K562 (cell line): ENCODE measurements at regions not wholly inside any gene's neighbourhood (a gene's known extent, or its start where the extent isn't known, plus 50 kb on each side); places are given as distances from the start of the nearest gene placed in this dataset.

Source experiments
- ATAC-seq: fragments of 200-7000 bp; cut with Tn5 transposase; 3 replicates; pipeline ENCODE4 v1.9.1; 2020; ENCODE audit warnings: moderate library complexity
- BruUV-seq: library from RNA; stranded (reverse); fragments of 400-500 nt; replicated peaks from 2 replicates; lab custom pipeline; 2021; lab: Mats Ljungman, UMichigan
- CTCF ChIA-PET: fragments of 300-600 bp; formaldehyde crosslinking; extraction: SDS; loops from one replicate; lab custom pipeline; 2021; ENCODE audit warnings: low intra/inter-chr PET ratio; lab: Yijun Ruan, JAX
- POLR2A ChIA-PET: fragments of 300-600, 350-650 bp; sonication (Branson Sonifier 250); formaldehyde crosslinking; extraction: SDS; loops from one replicate; lab custom pipeline; 2021; ENCODE audit warnings: antibody characterized with exemption, inconsistent platforms; lab: Yijun Ruan, JAX
- DNase-seq, 4 experiments: peaks; one replicate each; pipeline versions ENCODE4 v3.0.0 to v3.0.0-alpha.2; 2011 to 2018; ENCODE audit warnings: low spot score in 3 of 4, mixed read lengths in 3 of 4; ENCODE audit errors: extremely low read depth in 1 of 4
- FAIRE-seq: peaks from 2 replicates; lab custom pipeline; 2011; peaks lifted over from hg19 to GRCh38; lab: Jason Lieb, UNC
- H2AFZ ChIP-seq: 2 replicates; pipeline ENCODE4 v1.6.0; 2011; ENCODE audit warnings: low read depth, low read length, control low read depth, inconsistent platforms
- H3K27ac ChIP-seq: fragments of 200-600 bp; 3 replicates; pipeline ENCODE4 v1.8.0; 2011; ENCODE audit warnings: low read depth, mild to moderate bottlenecking, control low read depth, inconsistent platforms, low read length, moderate library complexity, mixed read lengths; ENCODE audit errors: extremely low read depth
- H3K27me3 ChIP-seq, 2 experiments: fragments of 300-600 bp in 1 of 2; 2 replicates in 1 of 2; 3 replicates in 1 of 2; pipeline versions ENCODE4 v1.6.0 to v1.8.0; 2011; ENCODE audit warnings: inconsistent platforms in 2 of 2, low read length in 2 of 2, mild to moderate bottlenecking in 1 of 2, mixed read lengths in 1 of 2, moderate library complexity in 1 of 2; ENCODE audit not compliant: control insufficient read depth in 2 of 2, insufficient read depth in 2 of 2
- H3K36me3 ChIP-seq: fragments of 300-600 bp; 3 replicates; pipeline ENCODE4 v1.8.0; 2011; ENCODE audit warnings: mild to moderate bottlenecking, low read length, inconsistent platforms; ENCODE audit not compliant: control insufficient read depth, insufficient read depth
- H3K4me1 ChIP-seq, 2 experiments: fragments of 200-600 bp in 1 of 2; replicated peaks in 1 of 2; 2 replicates in 1 of 2; 3 replicates in 1 of 2; pipeline versions ENCODE4 v1.5.1 to v1.8.0; 2011; ENCODE audit warnings: inconsistent platforms in 2 of 2, low read length in 2 of 2, mild to moderate bottlenecking in 1 of 2, mixed read lengths in 1 of 2, moderate library complexity in 1 of 2; ENCODE audit not compliant: control insufficient read depth in 2 of 2, insufficient read depth in 2 of 2
- H3K4me2 ChIP-seq: 2 replicates; pipeline ENCODE4 v1.6.1; 2011; ENCODE audit warnings: low read length, control low read depth, inconsistent platforms, mixed read lengths; ENCODE audit not compliant: insufficient read depth
- H3K4me3 ChIP-seq: fragments of 200-600 bp; sonication (generic), shearing (Covaris generic); 2 replicates; pipeline ENCODE4 v1.5.1; 2016; ENCODE audit warnings: control low read depth, inconsistent platforms
- H3K79me2 ChIP-seq: fragments of 200-600 bp; 3 replicates; pipeline ENCODE4 v1.8.0; 2011; ENCODE audit warnings: low read length, inconsistent platforms; ENCODE audit not compliant: control insufficient read depth, insufficient read depth
- H3K9ac ChIP-seq, 2 experiments: 2 replicates each; pipeline versions ENCODE4 v1.6.0 to v1.6.1; 2011; ENCODE audit warnings: low read depth in 2 of 2, low read length in 2 of 2, control low read depth in 1 of 2, inconsistent platforms in 1 of 2, mild to moderate bottlenecking in 1 of 2, mixed read lengths in 1 of 2; ENCODE audit not compliant: insufficient read depth in 1 of 2
- H3K9me1 ChIP-seq: one replicate; pipeline ENCODE4 v1.6.0; 2011; ENCODE audit warnings: inconsistent platforms, mild to moderate bottlenecking, low read length, moderate library complexity; ENCODE audit not compliant: control insufficient read depth, insufficient read depth
- H3K9me3 ChIP-seq: replicated peaks from 2 replicates; pipeline ENCODE4 v1.5.1; 2011; ENCODE audit warnings: low read depth, low read length, inconsistent platforms; ENCODE audit not compliant: control insufficient read depth, insufficient read depth
- H4K20me1 ChIP-seq: replicated peaks from 2 replicates; pipeline ENCODE4 v1.6.1; 2011; ENCODE audit warnings: low read length, inconsistent platforms, mixed read lengths; ENCODE audit not compliant: control insufficient read depth, insufficient read depth
- ADNP ChIP-seq: fragments of 200-800 bp; sonication (Bioruptor generic); IDR thresholded peaks from 2 replicates; pipeline ENCODE4 v1.6.1; 2016; ENCODE audit warnings: missing genetic modification characterization, missing compliant biosample characterization
- BRCA1 ChIP-seq, 2 experiments: fragments of 450-650 bp in 1 of 2; sonication (generic) in 1 of 2; formaldehyde crosslinking in 1 of 2; IDR thresholded peaks; 2 replicates each; pipeline versions ENCODE4 v1.5.0 to v1.6.1; 2017 to 2020; ENCODE audit warnings: mild to moderate bottlenecking in 1 of 2, missing genetic modification reagents in 1 of 2
- DMBX1 ChIP-seq: fragments of 250-450 bp; sonication (Bioruptor Pico); IDR thresholded peaks from 2 replicates; pipeline ENCODE4 v1.8.0; 2022; ENCODE audit warnings: inconsistent platforms, mild to moderate bottlenecking, moderate library complexity, borderline replicate concordance
- KHSRP ChIP-seq: fragments of 450-650 bp; IDR thresholded peaks from 2 replicates; pipeline ENCODE4 v1.6.1; 2017
- KLF10 ChIP-seq: fragments of 250-450 bp; sonication (Bioruptor Pico); IDR thresholded peaks from 2 replicates; pipeline ENCODE4 v1.6.1; 2021; ENCODE audit warnings: matching md5 sums
- MAFG ChIP-seq: fragments of 450-650 bp; conservative IDR thresholded peaks from 2 replicates; pipeline ENCODE4 v1.6.1; 2016; ENCODE audit warnings: missing genetic modification characterization, missing compliant biosample characterization
- NCOA6 ChIP-seq: fragments of 450-650 bp; IDR thresholded peaks from 2 replicates; pipeline ENCODE4 v1.6.1; 2017; ENCODE audit warnings: mild to moderate bottlenecking
- PCBP2 ChIP-seq: fragments of 200-400 bp; formaldehyde crosslinking; IDR thresholded peaks from 2 replicates; pipeline ENCODE4 v1.6.1; 2018; ENCODE audit warnings: low read length, low read depth, mild to moderate bottlenecking, moderate library complexity; ENCODE audit not compliant: poor library complexity, severe bottlenecking
- POLR2A ChIP-seq: fragments of 450-650 bp; conservative IDR thresholded peaks from 2 replicates; pipeline ENCODE4 v1.6.1; 2016
- POU5F1 ChIP-seq: fragments of 150-350 bp; IDR thresholded peaks from 2 replicates; pipeline ENCODE4 v1.6.1; 2014; ENCODE audit warnings: borderline replicate concordance, low read length, low read depth, mild to moderate bottlenecking; ENCODE audit not compliant: partially characterized antibody
- SOX6 ChIP-seq: fragments of 450-650 bp; IDR thresholded peaks from 2 replicates; pipeline ENCODE4 v1.6.1; 2014; ENCODE audit warnings: mild to moderate bottlenecking
- TFAM ChIP-seq: fragments of 250-450 bp; sonication (Bioruptor Pico); conservative IDR thresholded peaks from 2 replicates; pipeline ENCODE4 v1.5.0; 2021; ENCODE audit warnings: mild to moderate bottlenecking, moderate library complexity
- ZBTB49 ChIP-seq: sonication (generic); formaldehyde crosslinking; IDR thresholded peaks from 2 replicates; pipeline ENCODE4 v1.8.0; 2022; ENCODE audit warnings: missing genetic modification reagents, mild to moderate bottlenecking, borderline replicate concordance
- ZNF609 ChIP-seq: sonication (generic); formaldehyde crosslinking; IDR thresholded peaks from 2 replicates; pipeline ENCODE4 v1.8.1; 2023; ENCODE audit warnings: missing genetic modification reagents, mild to moderate bottlenecking, borderline replicate concordance
- ZNF707 ChIP-seq: fragments of 250-450 bp; sonication (Bioruptor Pico); conservative IDR thresholded peaks from 2 replicates; pipeline ENCODE4 v1.8.0; 2022; ENCODE audit warnings: inconsistent platforms, mild to moderate bottlenecking, moderate library complexity
- ZNF79 ChIP-seq: fragments of 250-450 bp; sonication (Bioruptor Pico); IDR thresholded peaks from 2 replicates; pipeline ENCODE4 v1.4.0; 2020; ENCODE audit warnings: low read depth, mild to moderate bottlenecking, moderate library complexity
- WGBS: fragments of 100-300 bp; shearing (Covaris generic); methylation state at CpG from one replicate; pipeline ENCODE4 v1.1.6; 2016; ENCODE audit warnings: low coverage, mixed read lengths; ENCODE audit not compliant: insufficient coverage; ENCODE audit errors: missing lambda C conversion rate; 5-methylcytosine and 5-hydroxymethylcytosine counted together
- in situ Hi-C: fragments of 300-500 bp; cut with MboI; formaldehyde crosslinking; loops from 4 replicates; pipeline ENCODE4 v1.15.0; 2018; ENCODE audit warnings: inconsistent platforms, mixed read lengths
- intact Hi-C: fragments of 100-400 bp; cut with micrococcal nuclease; formaldehyde crosslinking; loops from 2 replicates; pipeline ENCODE4 v1.14.2; 2022

- TF ChIP-seq ZBTB49 (CRISPR knock-in tag) (no peak), KLF10 (CRISPR knock-in tag) (no peak), ZNF79 (CRISPR knock-in tag) (no peak)
These were observed 217.7 kb downstream of the AACS start (continued) for GRCh38 chr12:125282921-125283320.

GRCh38 chr12:125283521-125283920, 218.3 kb downstream of the AACS start:
- Histone ChIP-seq H3K27me3 (peaks cover 8 to 24% of the 10 kb centered on the region in 2 experiments; a peak in 3 of 5 replicates), H3K4me3 (no peak overlapping the region), H3K9me3 (0 out of 2 replicates have a peak, but pooled peaks cover 2% of the 10 kb centered on the region), H3K4me2 (no peak overlapping the region), H4K20me1 (no peaks in the 10 kb centered on the region), H3K27ac (no peak overlapping the region), H3K79me2 (no peaks in the 10 kb centered on the region), H3K9ac (no peak overlapping the region), H3K36me3 (no peaks in the 10 kb centered on the region), H2AFZ (no peak overlapping the region), H3K4me1 (no peaks in the 10 kb centered on the region), H3K9me1 (no peaks in the 10 kb centered on the region)
- intact Hi-C loops (no loop called here), in situ Hi-C loops (no loop called here)
- no TSS peak for BruUV-seq
- WGBS: 3% methylated on average over 9 of the region's 9 CpGs
- DNase-seq (no peak), FAIRE-seq (no peak), ATAC-seq (no peak)
- CTCF ChIA-PET: no interaction called here
- POLR2A ChIA-PET: no interaction called here
- TF ChIP-seq ZNF707 (CRISPR knock-in tag) (no peak), POLR2A (no peak), NCOA6 (no peak), BRCA1 (IDR thresholded peaks at IDR 0.05) (no peak), BRCA1 (CRISPR knock-in tag; IDR thresholded peaks at IDR 0.05) (no peak), MAFG (tag) (no peak), POU5F1 (no peak), KHSRP (no peak), TFAM (no peak), PCBP2 (no peak), DMBX1 (CRISPR knock-in tag) (no peak), SOX6 (no peak), ZNF609 (CRISPR knock-in tag) (no peak), ADNP (tag) (no peak)
